WI38 (cell line): ENCODE measurements at regions not wholly inside any gene's neighbourhood (a gene's known extent, or its start where the extent isn't known, plus 50 kb on each side); places are given as distances from the start of the nearest gene placed in this dataset.

ENCODE experiments used
- H3K4me3 ChIP-seq: 2 replicates; pipeline ENCODE4 v1.5.1; 2011; ENCODE audit warnings: low read depth, mild to moderate bottlenecking, control low read depth, low read length
- TF ChIP-seq, protein P1 (sequence below): IDR thresholded peaks from 2 replicates; pipeline ENCODE4 v1.5.1; 2012; ENCODE audit warnings: low read depth, mild to moderate bottlenecking, control low read depth, low read length

DNA sequence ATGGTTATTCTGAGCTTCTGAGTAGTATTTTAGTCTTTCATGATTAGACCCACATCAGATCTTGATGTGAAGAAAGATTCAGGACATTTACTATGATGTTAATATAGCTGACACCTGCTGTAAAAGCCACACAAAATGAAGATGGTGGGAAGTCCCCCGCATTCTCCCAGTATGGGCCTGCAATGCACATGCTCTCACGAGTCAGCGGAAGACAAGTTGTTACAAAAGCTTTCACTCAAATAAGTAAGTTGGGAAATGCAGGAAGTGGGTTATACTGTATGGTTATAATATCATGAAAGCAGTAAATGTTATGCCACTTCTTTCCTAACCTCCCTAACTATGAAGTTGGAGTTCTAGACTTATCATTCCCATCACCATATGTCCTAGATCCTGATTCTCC lies 171.9 kb downstream of the KLF5 start:
- TF ChIP-seq, protein P1, sequence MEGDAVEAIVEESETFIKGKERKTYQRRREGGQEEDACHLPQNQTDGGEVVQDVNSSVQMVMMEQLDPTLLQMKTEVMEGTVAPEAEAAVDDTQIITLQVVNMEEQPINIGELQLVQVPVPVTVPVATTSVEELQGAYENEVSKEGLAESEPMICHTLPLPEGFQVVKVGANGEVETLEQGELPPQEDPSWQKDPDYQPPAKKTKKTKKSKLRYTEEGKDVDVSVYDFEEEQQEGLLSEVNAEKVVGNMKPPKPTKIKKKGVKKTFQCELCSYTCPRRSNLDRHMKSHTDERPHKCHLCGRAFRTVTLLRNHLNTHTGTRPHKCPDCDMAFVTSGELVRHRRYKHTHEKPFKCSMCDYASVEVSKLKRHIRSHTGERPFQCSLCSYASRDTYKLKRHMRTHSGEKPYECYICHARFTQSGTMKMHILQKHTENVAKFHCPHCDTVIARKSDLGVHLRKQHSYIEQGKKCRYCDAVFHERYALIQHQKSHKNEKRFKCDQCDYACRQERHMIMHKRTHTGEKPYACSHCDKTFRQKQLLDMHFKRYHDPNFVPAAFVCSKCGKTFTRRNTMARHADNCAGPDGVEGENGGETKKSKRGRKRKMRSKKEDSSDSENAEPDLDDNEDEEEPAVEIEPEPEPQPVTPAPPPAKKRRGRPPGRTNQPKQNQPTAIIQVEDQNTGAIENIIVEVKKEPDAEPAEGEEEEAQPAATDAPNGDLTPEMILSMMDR: no peak
- no peak overlapping the region for H3K4me3 ChIP-seq

DNA sequence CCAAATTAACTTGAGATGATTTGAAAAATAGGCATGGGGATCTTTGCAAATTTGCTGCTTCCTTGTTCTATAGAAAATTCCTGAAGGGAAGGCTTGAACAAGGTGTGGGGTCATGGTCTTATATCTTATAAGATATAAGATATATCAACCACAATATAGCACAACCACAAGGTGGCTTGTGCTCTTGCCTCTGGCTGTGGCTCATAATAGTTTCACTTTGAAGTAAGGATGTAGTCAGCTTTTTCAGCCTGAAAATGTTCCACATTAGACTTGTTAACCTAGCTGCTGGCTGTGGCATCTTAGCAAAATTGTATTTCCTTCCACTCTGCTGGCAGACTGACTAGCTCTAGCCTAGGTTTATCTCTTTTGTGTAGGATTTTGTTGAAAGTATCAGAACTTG lies 169.7 kb downstream of the KLF5 start:
- TF ChIP-seq, protein P1: no peak
- no peak overlapping the region for H3K4me3 ChIP-seq

DNA sequence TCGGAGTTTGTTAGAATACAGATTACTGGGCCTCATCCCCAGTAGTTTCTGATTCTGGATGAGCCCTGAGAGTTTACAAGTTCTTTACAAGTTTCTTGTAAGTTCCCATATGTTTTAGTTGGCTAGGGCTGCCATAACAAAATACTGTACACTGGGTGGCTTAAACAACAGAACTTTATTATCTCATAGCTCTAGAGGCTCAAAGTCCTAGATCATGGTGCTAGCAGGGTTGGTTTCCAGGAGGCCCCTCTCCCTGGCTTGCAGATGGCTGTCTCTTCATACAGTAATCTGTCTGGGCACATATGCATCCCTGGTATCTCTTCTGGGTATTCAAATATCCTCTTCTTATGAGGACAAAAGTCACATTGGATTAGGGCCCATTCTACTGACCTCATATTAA lies 167.2 kb downstream of the KLF5 start:
- no peak overlapping the region for H3K4me3 ChIP-seq
- TF ChIP-seq, protein P1: no peak

DNA sequence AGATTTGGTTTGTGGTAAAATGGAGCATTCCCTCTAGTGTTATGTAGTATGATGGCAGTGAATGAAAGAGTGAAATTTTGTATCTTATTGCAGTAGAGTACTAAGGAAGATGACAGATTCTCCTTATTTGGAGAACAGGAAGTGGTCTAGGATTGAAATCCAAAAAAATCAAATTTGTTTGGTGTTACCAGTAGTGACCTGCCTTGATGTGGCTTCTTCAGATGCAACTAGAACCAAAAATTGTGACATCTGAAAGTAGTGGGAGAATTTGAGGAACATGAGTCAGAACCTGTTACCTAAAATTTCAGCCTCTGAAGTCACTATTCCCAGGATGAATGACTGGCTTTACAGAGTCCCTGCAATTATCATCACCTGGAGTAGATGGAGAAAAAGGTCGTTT lies 165.9 kb downstream of the KLF5 start:
- H3K4me3 ChIP-seq: no peak overlapping the region
- TF ChIP-seq, protein P1: no peak

DNA sequence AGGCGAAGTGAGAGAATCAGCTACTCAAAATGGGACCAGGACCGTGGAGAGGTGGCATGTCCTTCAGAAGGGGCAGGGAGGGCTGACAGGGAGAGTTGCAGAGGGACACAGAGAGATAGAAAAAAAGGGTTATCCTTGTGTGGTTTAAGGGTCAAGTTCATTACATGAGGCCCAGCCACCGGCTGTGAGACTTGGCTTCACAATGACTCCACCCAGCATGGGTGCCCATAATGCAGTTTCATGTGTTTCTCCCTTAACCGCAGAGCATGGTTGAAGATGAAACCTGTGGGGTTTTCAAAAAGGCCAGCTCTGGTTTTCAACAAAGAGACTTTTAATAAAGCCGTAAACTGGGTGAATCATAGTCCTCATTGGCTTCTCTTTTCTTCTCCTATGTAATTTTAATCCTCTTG lies 164.6 kb downstream of the KLF5 start:
- TF ChIP-seq, protein P1: no peak
- H3K4me3 ChIP-seq: no peak overlapping the region

DNA sequence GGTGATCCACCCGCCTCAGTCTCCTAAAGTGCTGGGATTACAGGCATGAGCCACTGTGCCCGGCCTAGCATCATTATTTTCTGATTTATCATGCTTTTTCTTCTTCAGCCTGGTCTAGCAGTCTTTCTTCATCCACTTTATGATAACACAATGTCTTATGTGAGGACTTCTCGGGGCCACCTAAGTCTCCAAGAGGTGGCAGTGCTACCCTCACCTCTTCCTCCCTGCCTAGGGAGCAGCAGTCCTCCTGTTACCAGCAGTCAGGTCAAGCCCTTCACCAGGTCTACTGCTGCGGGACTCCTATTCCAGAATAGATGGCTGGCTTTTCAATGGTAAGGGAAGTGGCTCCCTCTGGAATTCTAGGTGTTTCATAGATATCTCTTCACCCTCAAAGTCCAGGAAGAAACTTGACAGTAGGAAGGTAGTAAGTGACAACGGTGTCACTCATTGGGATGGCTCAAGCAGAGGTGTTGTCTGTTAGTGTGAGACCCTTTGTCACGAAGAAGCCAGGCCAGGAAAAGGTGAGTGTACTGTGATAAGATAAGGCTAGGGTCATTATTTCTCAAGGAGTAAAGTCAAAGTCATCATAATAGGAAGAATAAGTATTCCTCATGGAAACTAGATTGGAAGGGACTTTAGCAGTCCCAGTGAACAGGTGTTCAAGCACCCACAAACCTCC lies 164.0 kb downstream of the KLF5 start:
- TF ChIP-seq, protein P1: no peak
- no peak overlapping the region for H3K4me3 ChIP-seq

DNA sequence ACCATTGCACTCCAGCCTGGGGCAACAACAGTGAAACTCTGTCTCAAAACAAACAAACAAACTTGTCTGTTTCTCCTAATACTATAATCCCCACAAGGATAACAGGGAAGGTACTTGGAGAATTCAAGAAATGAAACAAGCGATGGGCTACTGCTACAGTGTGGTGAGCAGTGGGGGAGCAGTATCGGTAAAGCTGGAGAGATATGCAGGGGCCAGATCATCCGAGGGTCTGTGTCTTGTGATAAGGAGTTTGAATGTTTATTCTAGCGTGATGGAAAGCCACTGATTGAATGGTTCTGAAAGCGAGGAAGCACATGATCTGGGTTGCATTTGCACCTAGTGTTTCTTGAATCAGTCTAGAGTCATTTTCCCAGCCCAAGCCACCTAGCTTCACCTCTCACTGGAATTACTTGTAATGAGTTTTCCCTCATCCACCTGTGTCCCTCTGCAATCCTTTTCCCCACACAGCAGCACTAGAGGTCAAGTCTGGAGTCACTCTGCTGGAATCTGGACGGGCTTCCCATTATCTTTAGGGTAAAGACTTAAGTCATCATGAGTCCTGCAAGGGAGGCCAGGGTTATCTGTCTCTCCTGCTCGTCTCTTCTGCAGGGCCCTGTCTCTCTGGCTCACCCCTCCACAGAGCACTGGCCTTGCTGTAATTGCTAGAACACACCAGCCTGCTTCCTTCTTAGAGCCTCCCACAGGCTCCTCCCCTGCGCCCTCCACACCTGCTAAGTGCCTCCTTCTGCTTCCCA lies 162.3 kb downstream of the KLF5 start:
- H3K4me3 ChIP-seq: no peak overlapping the region
- TF ChIP-seq, protein P1: no peak
